Kidney (tissue), 13 donors: ENCODE measurements at regions not wholly inside any gene's neighbourhood (a gene's known extent, or its start where the extent isn't known, plus 50 kb on each side); places are given as distances from the start of the nearest gene placed in this dataset.

ENCODE experiments used
- DNase-seq, 5 donors: peaks; one replicate each; pipeline ENCODE4 v3.0.0-alpha.2; 2013 to 2020
- FAIRE-seq: peaks from 2 replicates; lab custom pipeline; 2012; peaks lifted over from hg19 to GRCh38; lab: Jason Lieb, UNC
- H3K27ac ChIP-seq, 2 donors: one replicate each; pipeline ENCODE4 v1.7.0; 2013; ENCODE audit warnings: low read depth in 2 of 2, low read length in 2 of 2, inconsistent platforms in 1 of 2
- H3K27me3 ChIP-seq: one replicate; pipeline ENCODE4 v1.7.1; 2013; ENCODE audit warnings: low read length, inconsistent platforms; ENCODE audit not compliant: control insufficient read depth, insufficient read depth
- H3K36me3 ChIP-seq, 3 donors: one replicate each; pipeline versions ENCODE4 v1.7.0 to v1.7.1; 2013; ENCODE audit warnings: low read length in 3 of 3, control low read depth in 1 of 3, inconsistent platforms in 1 of 3; ENCODE audit not compliant: insufficient read depth in 3 of 3, control insufficient read depth in 2 of 3
- H3K4me1 ChIP-seq, 3 donors: one replicate each; pipeline versions ENCODE4 v1.7.0 to v1.7.1; 2013; ENCODE audit warnings: low read length in 3 of 3, inconsistent platforms in 1 of 3, low read depth in 1 of 3; ENCODE audit not compliant: control insufficient read depth in 2 of 3, insufficient read depth in 2 of 3
- H3K4me3 ChIP-seq, 3 donors: one replicate each; pipeline versions ENCODE4 v1.7.0 to v1.8.1; 2013; ENCODE audit warnings: low read length in 3 of 3, control low read depth in 1 of 3, inconsistent platforms in 1 of 3
- H3K9ac ChIP-seq, 3 donors: one replicate each; pipeline versions ENCODE4 v1.7.0 to v1.7.1; 2013; ENCODE audit warnings: low read length in 3 of 3, control low read depth in 1 of 3, inconsistent platforms in 1 of 3
- H3K9me3 ChIP-seq, 3 donors: one replicate each; pipeline versions ENCODE4 v1.7.0 to v1.7.1; 2013; ENCODE audit warnings: low read length in 3 of 3, control low read depth in 1 of 3, inconsistent platforms in 1 of 3; ENCODE audit not compliant: control insufficient read depth in 2 of 3, insufficient read depth in 1 of 3
- CTCF ChIP-seq: IDR thresholded peaks from 3 replicates; pipeline ENCODE4 v1.5.1; 2012; ENCODE audit warnings: mild to moderate bottlenecking, moderate library complexity, borderline replicate concordance; ENCODE audit not compliant: insufficient read depth; ENCODE audit errors: extremely low read depth
- intact Hi-C: fragments of 100-400 bp; cut with DNase I; formaldehyde crosslinking; loops from one replicate; pipeline ENCODE4 v1.11.1; 2022
- donor health status: control.
- donor health status: control.
- donor health status: control.
- donor health status: control.
- donor health status: control.
- donor health status: DM: yes; HTN: yes; CAD: no.
- donor health status: Normal renal cell carcinoma (clear cell type).

- Histone ChIP-seq H3K4me1 (no peaks in the 10 kb centered on the region), H3K9ac (no peak overlapping the region), H3K27ac (no peak overlapping the region), H3K27me3 (no peaks in the 10 kb centered on the region), H3K4me3 (no peak overlapping the region), H3K36me3 (no peaks in the 10 kb centered on the region), H3K9me3 (no peaks in the 10 kb centered on the region)
- no peak for FAIRE-seq
- DNase-seq: no peak
- TF ChIP-seq CTCF: no peak
- intact Hi-C loops: no loop called here
Observed at GRCh38 chr13:38538422-38538821, 148.5 kb upstream of the FREM2 start.

- Histone ChIP-seq H3K27me3 (no peaks in the 10 kb centered on the region), H3K9ac (no peak overlapping the region), H3K27ac (no peak overlapping the region), H3K4me3 (no peak overlapping the region), H3K36me3 (no peaks in the 10 kb centered on the region), H3K4me1 (no peaks in the 10 kb centered on the region), H3K9me3 (no peaks in the 10 kb centered on the region)
- DNase-seq: no peak
- FAIRE-seq: no peak
- TF ChIP-seq CTCF: no peak
- intact Hi-C loops: no loop called here
Observed at GRCh38 chr13:38539632-38540031, 147.2 kb upstream of the FREM2 start.

- TF ChIP-seq CTCF: no peak
Observed at GRCh38 chr13:38542601-38543000, 144.3 kb upstream of the FREM2 start.

GRCh38 chr13:38543561-38543960, 143.3 kb upstream of the FREM2 start:
- H3K27me3 ChIP-seq: no peaks in the 10 kb centered on the region
- H3K36me3 ChIP-seq: no peaks in the 10 kb centered on the region
- H3K4me3 ChIP-seq: no peak overlapping the region
- H3K9me3 ChIP-seq: peaks cover 0 to 4% (median 0%) of the 10 kb centered on the region in 3 donors
- H3K27ac ChIP-seq: no peak overlapping the region
- no peak overlapping the region for H3K9ac ChIP-seq
- TF ChIP-seq CTCF: no peak
- H3K4me1 ChIP-seq: no peaks in the 10 kb centered on the region
- no peak for FAIRE-seq
- intact Hi-C loops: no loop called here
- DNase-seq: no peak

More at GRCh38 chr13:38542601-38543000, 144.3 kb upstream of the FREM2 start:
- FAIRE-seq: no peak
- no peaks in the 10 kb centered on the region for H3K4me1 ChIP-seq
- no peaks in the 10 kb centered on the region for H3K27me3 ChIP-seq
- no peak overlapping the region for H3K27ac ChIP-seq
- H3K4me3 ChIP-seq: no peak overlapping the region
- intact Hi-C loops: no loop called here
- no peak for DNase-seq
- H3K9ac ChIP-seq: no peak overlapping the region
- H3K9me3 ChIP-seq: no peaks in the 10 kb centered on the region
- H3K36me3 ChIP-seq: no peaks in the 10 kb centered on the region
